HG03460 (cell line): ENCODE measurements at regions not wholly inside any gene's neighbourhood (a gene's known extent, or its start where the extent isn't known, plus 50 kb on each side); places are given as distances from the start of the nearest gene placed in this dataset.

Experiments used
- ATAC-seq: cut with Tn5 transposase; IDR thresholded peaks from one replicate; pipeline ENCODE4 v1.9.1; 2021; ENCODE audit not compliant: unreplicated experiment

GRCh38 chr9:103899866-103900265 lies 194.2 kb upstream of the SMC2 start:
- no peak for ATAC-seq

GRCh38 chr9:103900466-103900865 lies 193.6 kb upstream of the SMC2 start:
- no peak for ATAC-seq

DNA sequence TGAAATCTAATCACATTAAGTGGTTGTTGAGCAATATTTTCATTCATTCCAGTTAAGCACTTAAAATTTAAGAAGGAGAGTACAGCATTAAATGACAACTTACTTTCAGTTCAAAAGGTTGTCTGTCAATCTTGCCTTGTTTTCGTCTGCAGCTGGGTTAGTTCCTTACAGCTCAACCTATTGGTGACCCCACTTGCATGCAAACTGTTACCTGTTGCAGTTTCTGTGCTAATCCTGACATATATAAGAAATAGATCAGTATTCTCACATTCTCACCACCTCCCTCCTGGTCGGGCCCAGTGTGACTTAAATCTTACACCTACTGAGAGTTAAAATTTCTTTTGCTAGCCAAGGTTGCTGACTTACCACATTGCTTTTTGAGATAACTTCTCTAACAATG lies 191.8 kb upstream of the SMC2 start:
- no peak for ATAC-seq

- ATAC-seq: no peak
Measured at GRCh38 chr9:103904242-103904641, 189.9 kb upstream of the SMC2 start.

DNA sequence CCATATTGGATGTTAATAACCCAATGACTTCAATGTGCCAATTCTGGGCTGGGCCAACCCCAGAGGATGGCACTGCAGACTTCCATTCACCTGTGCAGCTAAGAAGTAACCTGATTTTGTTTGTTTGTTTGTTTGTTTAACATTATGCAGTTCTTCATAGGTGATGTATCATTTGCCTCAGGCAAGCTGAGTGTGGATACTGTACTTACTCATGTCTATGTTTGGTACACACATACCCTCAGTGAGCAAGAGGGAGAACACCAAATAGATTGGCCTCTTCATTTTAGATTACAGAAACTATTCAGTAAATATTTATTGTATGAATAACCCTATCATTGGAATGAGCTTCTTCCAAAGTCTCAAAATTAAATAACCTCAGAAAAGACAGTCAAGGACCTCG lies 180.2 kb upstream of the SMC2 start:
- no peak for ATAC-seq

- ATAC-seq: no peak
Measured at GRCh38 chr9:103919605-103920209, 174.4 kb upstream of the SMC2 start.

DNA sequence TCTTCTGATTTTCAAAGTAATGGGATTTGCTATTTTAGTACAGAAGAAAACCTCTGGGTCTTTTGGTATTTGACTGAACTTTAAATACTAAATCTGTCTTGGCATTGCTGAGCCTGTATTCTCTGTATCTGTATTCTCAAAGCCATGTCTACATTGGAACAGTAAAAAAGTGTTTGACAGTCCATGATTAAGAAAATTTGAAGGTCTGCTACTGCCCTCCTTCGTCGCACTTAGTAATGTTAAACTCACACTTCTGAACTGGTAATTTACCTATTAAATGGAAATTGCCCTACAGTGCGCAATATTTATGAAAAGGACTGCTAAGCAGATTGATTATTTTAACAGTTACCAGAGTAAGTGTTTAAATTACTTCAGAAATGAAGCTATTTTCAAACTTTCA lies 165.7 kb upstream of the SMC2 start:
- ATAC-seq: no peak

DNA sequence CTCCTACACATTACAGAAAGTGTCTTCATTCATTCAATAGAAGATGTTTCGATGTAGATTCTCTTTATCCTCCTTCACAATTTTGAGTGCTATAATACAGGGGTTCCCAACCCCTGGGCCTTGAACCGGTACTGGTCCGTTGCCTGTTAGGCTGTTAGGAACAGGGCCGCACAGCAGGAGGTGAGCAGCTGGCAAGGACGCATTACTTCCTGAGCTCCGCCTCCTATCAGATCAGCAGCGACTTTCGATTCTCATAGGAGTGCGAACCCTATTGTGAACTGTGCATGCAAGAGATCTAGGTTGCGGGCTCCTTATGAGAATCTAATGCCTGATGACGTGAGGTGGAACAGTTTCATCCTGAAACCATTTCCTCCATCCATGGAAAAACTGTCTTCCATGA lies 153.0 kb upstream of the SMC2 start:
- no peak for ATAC-seq

- ATAC-seq: no peak
Measured at GRCh38 chr9:103942200-103942599, 151.9 kb upstream of the SMC2 start.

GRCh38 chr9:103942651-103943050 lies 151.5 kb upstream of the SMC2 start:
- no peak for ATAC-seq

DNA sequence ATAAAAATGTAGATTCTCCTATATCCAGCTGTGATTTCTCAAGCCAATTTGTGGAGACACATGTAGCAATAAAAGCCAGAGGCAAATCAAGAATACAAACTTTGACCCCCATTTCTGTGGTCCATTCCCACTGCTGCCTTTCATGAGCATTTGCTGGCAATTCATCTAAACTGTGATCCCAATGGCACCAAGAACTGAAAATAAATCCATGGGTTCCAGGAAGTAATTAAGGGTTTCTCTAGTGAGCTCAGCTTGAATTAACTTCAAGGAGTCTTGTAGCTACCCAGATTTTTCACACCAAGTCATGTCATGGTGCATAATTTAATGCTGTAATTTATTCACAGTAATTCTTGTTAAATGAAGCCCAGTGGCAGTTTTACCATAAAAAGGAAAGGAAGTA lies 145.0 kb upstream of the SMC2 start:
- no peak for ATAC-seq

DNA sequence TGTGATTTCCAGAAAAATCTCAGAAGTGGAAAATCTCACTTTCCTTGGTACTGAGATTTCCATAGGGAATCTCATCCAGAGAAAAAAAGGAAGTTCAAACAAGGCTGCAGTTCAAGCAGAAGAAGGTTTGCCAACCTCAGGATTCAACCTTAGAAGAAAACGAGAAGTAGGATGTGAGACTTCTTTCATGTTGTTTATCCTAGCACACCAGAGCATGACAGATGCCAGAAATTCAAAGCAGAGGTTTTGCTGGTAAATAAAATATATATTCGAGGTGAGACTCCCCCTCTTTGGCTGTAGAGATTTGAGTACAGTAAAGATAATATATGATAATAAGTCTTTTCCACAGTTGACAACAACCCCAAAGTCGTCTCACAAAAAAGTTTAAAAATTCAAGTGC lies 116.9 kb upstream of the SMC2 start:
- no peak for ATAC-seq

- no peak for ATAC-seq
Measured at GRCh38 chr9:103978396-103978795, 115.7 kb upstream of the SMC2 start.

DNA sequence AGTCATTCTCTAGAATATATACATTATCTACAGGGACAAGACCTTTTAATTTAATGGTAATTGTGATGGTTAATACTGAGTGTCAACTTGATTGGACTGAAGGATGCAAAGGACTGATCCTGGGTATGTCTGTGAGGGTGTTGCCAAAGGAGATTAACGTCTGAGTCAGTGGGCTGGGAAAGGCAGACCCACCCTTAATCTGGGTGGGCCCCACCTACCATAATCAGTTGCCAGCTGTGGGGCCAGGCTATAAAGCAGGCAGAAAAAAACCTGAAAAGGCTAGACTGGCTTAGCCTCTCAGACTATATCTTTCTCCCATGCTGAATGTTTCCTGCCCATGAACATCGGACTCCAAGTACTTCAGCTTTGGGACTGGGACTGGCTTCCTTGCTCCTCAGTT lies 112.2 kb upstream of the SMC2 start:
- no peak for ATAC-seq

GRCh38 chr9:103985077-103985476 lies 109.0 kb upstream of the SMC2 start:
- no peak for ATAC-seq

- no peak for ATAC-seq
Measured at GRCh38 chr9:103988821-103989220, 105.3 kb upstream of the SMC2 start.

- no peak for ATAC-seq
Measured at GRCh38 chr9:103990311-103990710, 103.8 kb upstream of the SMC2 start.

- ATAC-seq: no peak
Measured at GRCh38 chr9:103991001-103991400, 103.1 kb upstream of the SMC2 start.

DNA sequence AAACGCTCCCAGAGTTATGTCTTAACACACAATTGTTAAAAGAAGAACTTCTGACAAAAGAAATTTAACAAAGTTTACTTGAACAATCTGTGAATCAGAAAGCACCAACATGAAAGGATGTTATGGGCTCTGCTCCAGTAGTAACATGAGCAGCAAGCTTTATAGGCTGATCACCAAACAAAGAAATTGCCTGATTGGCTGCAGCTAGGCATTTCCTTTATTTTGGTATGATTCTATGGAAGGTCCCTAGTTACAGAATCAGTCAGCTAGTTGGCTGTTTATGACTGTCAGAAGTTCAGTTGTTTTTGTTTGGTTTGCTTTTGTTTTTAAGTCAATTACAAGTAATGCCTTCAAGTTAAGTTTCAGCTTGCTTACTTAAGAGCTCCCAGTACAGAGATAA lies 102.4 kb upstream of the SMC2 start:
- ATAC-seq: peak; percentile 75

GRCh38 chr9:103992938-103993579 lies 101.0 kb upstream of the SMC2 start:
- no peak for ATAC-seq

DNA sequence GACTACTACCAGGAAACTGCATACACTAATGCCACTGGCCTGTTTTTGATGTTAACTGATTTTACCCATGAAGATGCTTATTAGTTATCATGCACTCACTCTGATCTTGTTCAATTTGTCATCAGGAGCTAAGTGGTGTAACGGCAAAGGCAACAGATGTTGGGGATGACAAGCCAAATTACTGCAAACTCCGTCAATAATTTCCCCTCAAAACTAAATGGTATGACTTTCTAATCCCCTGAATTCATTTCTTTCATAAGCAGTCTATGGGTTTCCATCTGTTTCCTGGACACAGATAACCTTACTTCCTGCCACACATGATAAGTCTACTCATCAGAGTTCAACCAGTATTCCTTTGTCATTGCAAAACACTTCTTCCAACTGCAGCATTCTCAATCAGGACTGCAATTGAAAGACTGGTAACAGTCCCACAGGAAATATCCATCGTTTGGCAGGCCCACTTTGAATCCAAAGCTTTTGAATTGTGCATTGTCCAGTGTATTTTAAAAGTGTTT lies 96.2 kb upstream of the SMC2 start:
- no peak for ATAC-seq

- no peak for ATAC-seq
Measured at GRCh38 chr9:103999375-104000062, 94.6 kb upstream of the SMC2 start.
